ENCODE measurements at regions not wholly inside any gene's neighbourhood (a gene's known extent, or its start where the extent isn't known, plus 50 kb on each side); places are given as distances from the start of the nearest gene placed in this dataset.

DNA sequence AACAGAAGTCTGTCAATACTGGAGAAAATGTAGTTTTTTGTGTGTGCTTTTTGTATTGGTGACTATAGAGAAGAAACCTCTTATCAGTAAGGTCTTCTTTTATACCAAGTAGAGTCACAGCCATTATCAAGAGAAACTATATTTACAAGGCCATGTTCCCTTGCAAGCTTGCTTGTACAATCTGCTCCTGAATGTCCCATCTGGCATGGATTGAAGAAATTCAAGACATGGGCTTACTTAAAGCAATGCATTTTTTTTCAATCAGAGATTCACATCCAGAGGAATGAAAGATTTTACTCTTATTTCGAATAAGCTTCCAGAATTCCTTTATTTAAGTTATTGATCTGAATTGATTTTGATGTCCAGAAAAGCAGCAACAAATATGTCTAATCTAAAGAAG lies 537.3 kb upstream of the RPS6KA3 start:
- no peak overlapping the region for H3K27ac ChIP-seq
- TF ChIP-seq, protein P1, sequence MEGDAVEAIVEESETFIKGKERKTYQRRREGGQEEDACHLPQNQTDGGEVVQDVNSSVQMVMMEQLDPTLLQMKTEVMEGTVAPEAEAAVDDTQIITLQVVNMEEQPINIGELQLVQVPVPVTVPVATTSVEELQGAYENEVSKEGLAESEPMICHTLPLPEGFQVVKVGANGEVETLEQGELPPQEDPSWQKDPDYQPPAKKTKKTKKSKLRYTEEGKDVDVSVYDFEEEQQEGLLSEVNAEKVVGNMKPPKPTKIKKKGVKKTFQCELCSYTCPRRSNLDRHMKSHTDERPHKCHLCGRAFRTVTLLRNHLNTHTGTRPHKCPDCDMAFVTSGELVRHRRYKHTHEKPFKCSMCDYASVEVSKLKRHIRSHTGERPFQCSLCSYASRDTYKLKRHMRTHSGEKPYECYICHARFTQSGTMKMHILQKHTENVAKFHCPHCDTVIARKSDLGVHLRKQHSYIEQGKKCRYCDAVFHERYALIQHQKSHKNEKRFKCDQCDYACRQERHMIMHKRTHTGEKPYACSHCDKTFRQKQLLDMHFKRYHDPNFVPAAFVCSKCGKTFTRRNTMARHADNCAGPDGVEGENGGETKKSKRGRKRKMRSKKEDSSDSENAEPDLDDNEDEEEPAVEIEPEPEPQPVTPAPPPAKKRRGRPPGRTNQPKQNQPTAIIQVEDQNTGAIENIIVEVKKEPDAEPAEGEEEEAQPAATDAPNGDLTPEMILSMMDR (conservative IDR thresholded peaks at IDR 0.05): no peak
- no peak for TF ChIP-seq ZFX (IDR thresholded peaks at IDR 0.05)

DNA sequence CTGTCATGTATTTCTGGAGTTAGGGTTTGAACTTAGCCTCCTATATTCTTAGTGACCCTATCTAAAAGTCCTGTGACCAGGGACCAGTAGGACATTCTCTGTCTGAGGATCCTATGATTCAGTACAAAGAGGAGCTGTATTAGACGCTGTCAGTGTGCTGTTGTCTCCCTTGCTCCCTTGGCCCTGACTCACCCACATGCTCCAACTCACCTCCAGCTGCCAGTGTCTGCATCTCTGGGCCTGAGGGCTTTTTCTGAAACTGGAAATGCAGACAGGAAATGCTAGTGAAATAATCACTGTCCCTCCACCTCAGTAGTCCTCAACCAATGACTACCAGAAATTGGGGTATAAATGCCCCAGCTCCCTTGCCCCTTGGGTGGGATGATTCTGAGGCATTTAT lies 535.3 kb upstream of the RPS6KA3 start:
- no peak overlapping the region for H3K27ac ChIP-seq
- TF ChIP-seq ZFX (IDR thresholded peaks at IDR 0.05): no peak
- TF ChIP-seq, protein P1 (conservative IDR thresholded peaks at IDR 0.05): no peak

DNA sequence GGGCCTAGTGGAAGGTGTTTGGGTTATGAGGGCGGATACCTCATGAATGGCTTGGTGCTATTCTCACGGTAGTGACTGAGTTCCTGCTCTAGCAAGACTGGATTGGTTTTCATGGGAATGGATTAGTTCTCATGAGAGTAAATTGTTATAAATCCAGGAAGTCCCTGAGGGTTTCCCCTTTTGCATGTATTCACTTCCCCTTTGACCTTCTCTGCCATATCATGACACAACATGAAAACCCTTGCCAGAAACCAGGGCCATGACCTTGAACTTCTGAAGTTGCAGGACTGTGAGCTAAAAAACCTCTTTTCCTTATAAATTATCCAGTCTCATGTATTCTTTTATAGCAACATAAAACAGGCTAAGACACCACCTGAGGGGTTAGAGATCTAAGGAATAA lies 529.7 kb upstream of the RPS6KA3 start:
- H3K27ac ChIP-seq: no peak overlapping the region
- no peak for TF ChIP-seq ZFX (IDR thresholded peaks at IDR 0.05)
- TF ChIP-seq, protein P1 (conservative IDR thresholded peaks at IDR 0.05): no peak

DNA sequence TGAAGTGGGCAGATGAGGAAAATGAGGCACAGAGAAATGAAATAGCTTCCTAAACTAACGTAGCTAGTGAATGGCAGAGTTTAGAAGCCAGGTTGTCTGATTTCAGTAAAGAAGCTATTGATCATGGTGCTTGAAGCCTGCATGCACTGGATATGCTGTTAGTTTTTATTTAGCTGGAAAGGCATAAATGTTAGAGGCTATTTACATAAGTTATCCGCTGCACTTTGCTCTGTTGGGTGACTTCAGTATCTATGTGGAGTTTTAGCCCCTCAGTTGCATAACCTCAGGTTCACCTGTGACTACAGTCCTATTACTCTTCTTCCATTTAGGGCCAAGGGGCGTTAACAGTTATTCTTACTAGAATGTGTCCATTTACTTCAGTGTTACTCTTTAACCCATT lies 522.4 kb upstream of the RPS6KA3 start:
- TF ChIP-seq, protein P1 (conservative IDR thresholded peaks at IDR 0.05): no peak
- TF ChIP-seq ZFX (IDR thresholded peaks at IDR 0.05): no peak
- no peak overlapping the region for H3K27ac ChIP-seq

DNA sequence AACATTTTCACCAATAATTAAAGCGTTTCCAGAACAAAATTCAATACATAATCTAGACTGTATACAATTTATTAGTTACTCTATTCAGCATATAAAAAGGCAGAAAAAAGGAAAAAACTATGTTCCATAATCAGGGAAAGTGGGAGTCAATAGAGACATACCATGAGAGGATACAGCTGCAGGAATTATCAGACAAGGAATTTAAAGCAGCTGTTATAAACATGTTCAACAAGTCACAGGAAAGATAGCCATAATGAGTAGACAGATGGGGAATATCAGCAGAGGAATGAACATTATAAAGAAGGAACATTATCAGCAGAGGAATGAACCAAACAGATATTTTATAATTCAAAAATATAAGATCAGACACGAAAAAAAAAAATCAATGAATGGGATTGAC lies 500.6 kb upstream of the RPS6KA3 start:
- TF ChIP-seq ZFX (IDR thresholded peaks at IDR 0.05): no peak
- TF ChIP-seq, protein P1 (conservative IDR thresholded peaks at IDR 0.05): no peak

DNA sequence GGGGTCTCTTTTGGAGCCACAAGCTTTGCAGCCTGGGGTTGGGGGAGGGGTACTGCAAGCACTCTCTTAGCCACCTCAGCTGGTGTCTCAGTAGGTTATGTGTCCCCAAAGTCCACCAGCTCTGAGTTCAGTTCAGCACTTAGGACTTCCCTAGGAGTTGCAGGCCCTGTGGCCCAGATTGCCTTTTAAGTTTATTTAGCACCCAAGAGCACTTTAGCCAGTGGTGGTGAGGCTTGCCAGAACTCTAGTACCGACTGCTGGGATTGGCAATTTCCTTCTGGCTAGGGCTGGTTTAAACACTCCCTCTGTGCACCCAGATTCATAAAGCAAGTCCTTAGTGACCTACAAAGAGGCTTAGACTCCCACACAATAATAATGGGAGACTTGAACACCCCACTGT lies 489.9 kb upstream of the RPS6KA3 start:
- TF ChIP-seq, protein P1 (conservative IDR thresholded peaks at IDR 0.05): no peak
- TF ChIP-seq ZFX (IDR thresholded peaks at IDR 0.05): no peak
- H3K27ac ChIP-seq: no peak overlapping the region

More for the DNA sequence above, 500.6 kb upstream of the RPS6KA3 start:
- H3K27ac ChIP-seq: no peak overlapping the region

DNA sequence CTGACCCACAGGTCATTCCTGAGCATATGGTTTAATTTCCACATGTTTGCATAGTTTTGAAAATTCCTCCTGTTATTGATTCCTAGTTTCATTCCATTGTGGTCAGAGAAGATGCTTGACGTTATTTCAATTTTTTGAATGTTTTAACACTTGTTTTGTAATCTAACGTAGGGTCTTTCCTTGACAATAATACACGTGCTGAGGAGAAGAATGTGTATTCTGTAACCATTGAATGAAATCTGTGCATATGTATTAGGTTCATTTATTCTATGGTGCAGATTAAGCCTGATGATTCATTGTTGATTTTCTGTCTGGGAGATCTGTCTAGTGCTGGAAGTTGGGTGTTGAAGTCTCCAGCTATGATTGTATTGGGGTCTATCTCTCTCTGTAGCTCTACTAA lies 486.4 kb upstream of the RPS6KA3 start:
- H3K27ac ChIP-seq: no peak overlapping the region
- TF ChIP-seq, protein P1 (conservative IDR thresholded peaks at IDR 0.05): no peak
- TF ChIP-seq ZFX (IDR thresholded peaks at IDR 0.05): no peak
